A673 (cell line): ENCODE measurements at regions not wholly inside any gene's neighbourhood (a gene's known extent, or its start where the extent isn't known, plus 50 kb on each side); places are given as distances from the start of the nearest gene placed in this dataset.

Source experiments
- BruUV-seq: library from RNA; stranded (reverse); fragments of 400-500 nt; replicated peaks from 2 replicates; lab custom pipeline; 2021; lab: Mats Ljungman, UMichigan
- CTCF ChIA-PET: fragments of 300-600 bp; sonication (Branson Sonifier 250); formaldehyde crosslinking; loops from one replicate; lab custom pipeline; 2022; ENCODE audit warnings: antibody characterized with exemption; lab: Charles Lee
- POLR2A ChIA-PET: fragments of 300-600 bp; sonication (Branson Sonifier 250); formaldehyde crosslinking; loops from one replicate; lab custom pipeline; 2022; ENCODE audit warnings: antibody characterized with exemption; ENCODE audit not compliant: low non-redundant PET; lab: Charles Lee
- DNase-seq: peaks from one replicate; pipeline ENCODE4 v3.0.0-alpha.2; 2015; ENCODE audit warnings: low spot score
- H3K27ac ChIP-seq: fragments of 200-600 bp; sonication (generic); 2 replicates; pipeline ENCODE4 v1.5.1; 2016; ENCODE audit warnings: mixed run types, low read depth, mild to moderate bottlenecking, mixed read lengths, antibody characterized with exemption, low read length; ENCODE audit not compliant: poor library complexity, severe bottlenecking
- H3K27me3 ChIP-seq: fragments of 200-600 bp; sonication (generic); replicated peaks from 2 replicates; pipeline ENCODE4 v1.6.1; 2017; ENCODE audit warnings: mixed run types, low read depth, mild to moderate bottlenecking, mixed read lengths, antibody characterized with exemption, low read length; ENCODE audit not compliant: insufficient read depth, poor library complexity
- H3K36me3 ChIP-seq: fragments of 200-600 bp; sonication (generic); 2 replicates; pipeline ENCODE4 v1.6.1; 2016; ENCODE audit warnings: mixed run types, mild to moderate bottlenecking, mixed read lengths, antibody characterized with exemption, low read length; ENCODE audit not compliant: insufficient read depth, poor library complexity, severe bottlenecking
- H3K4me1 ChIP-seq: fragments of 200-600 bp; sonication (generic); 2 replicates; pipeline ENCODE4 v1.6.1; 2017; ENCODE audit warnings: mixed run types, mild to moderate bottlenecking, mixed read lengths, antibody characterized with exemption, low read length; ENCODE audit not compliant: insufficient read depth, poor library complexity, severe bottlenecking
- H3K4me3 ChIP-seq: fragments of 200-600 bp; sonication (generic); 2 replicates; pipeline ENCODE4 v1.5.1; 2016; ENCODE audit warnings: low read depth, mixed run types, mild to moderate bottlenecking, mixed read lengths, low read length; ENCODE audit not compliant: poor library complexity, severe bottlenecking
- H3K9me3 ChIP-seq: fragments of 200-600 bp; sonication (generic); 2 replicates; pipeline ENCODE4 v1.6.1; 2016; ENCODE audit warnings: mixed run types, low read depth, mild to moderate bottlenecking, mixed read lengths, antibody characterized with exemption, low read length; ENCODE audit not compliant: poor library complexity, severe bottlenecking
- EZH2 ChIP-seq: fragments of 200-600 bp; sonication (generic); IDR thresholded peaks from 2 replicates; pipeline ENCODE4 v1.6.1; 2017; ENCODE audit warnings: borderline replicate concordance, low read depth, mild to moderate bottlenecking, mixed read lengths, antibody characterized with exemption, low read length; ENCODE audit not compliant: poor library complexity, severe bottlenecking
- intact Hi-C: fragments of 100-400 bp; cut with micrococcal nuclease; formaldehyde crosslinking; loops from one replicate; pipeline ENCODE4 v1.10.0; 2022; ENCODE audit not compliant: unreplicated experiment
- TF ChIP-seq, protein P1 (sequence below): fragments of 300-800, 200-600 bp; sonication (generic); conservative IDR thresholded peaks from 2 replicates; pipeline ENCODE4 v1.5.1; 2017; ENCODE audit warnings: low read depth, mild to moderate bottlenecking, antibody characterized with exemption, low read length, moderate library complexity, mixed read lengths

DNA sequence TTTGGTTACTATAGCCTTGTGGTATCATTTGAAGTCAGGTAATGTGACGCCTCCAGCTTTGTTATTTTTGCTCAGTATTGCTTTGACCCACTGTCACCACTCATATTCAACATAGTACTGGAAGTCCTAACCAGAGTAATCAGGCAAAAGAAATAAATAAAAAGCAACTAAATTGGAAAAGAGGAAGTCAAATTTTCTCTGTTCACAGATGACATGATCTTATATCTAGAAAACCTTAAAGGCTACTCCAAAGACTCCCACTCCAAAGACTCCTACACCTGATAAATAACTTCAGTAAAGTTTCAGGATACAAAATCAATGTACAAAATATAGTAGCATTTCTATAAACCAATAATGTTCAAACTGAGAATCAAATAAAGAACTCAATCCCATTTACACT lies 348.6 kb downstream of the CXXC4 start:
- Histone ChIP-seq H3K9me3 (no peaks in the 10 kb centered on the region), H3K4me3 (no peak overlapping the region), H3K27me3 (no peaks in the 10 kb centered on the region), H3K36me3 (no peaks in the 10 kb centered on the region), H3K4me1 (no peaks in the 10 kb centered on the region), H3K27ac (no peak overlapping the region)
- POLR2A ChIA-PET: no interaction called here
- intact Hi-C loops: no loop called here
- no TSS peak for BruUV-seq
- no peak for TF ChIP-seq EZH2
- TF ChIP-seq, protein P1, sequence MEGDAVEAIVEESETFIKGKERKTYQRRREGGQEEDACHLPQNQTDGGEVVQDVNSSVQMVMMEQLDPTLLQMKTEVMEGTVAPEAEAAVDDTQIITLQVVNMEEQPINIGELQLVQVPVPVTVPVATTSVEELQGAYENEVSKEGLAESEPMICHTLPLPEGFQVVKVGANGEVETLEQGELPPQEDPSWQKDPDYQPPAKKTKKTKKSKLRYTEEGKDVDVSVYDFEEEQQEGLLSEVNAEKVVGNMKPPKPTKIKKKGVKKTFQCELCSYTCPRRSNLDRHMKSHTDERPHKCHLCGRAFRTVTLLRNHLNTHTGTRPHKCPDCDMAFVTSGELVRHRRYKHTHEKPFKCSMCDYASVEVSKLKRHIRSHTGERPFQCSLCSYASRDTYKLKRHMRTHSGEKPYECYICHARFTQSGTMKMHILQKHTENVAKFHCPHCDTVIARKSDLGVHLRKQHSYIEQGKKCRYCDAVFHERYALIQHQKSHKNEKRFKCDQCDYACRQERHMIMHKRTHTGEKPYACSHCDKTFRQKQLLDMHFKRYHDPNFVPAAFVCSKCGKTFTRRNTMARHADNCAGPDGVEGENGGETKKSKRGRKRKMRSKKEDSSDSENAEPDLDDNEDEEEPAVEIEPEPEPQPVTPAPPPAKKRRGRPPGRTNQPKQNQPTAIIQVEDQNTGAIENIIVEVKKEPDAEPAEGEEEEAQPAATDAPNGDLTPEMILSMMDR: no peak
- no peak for DNase-seq
- CTCF ChIA-PET: no interaction called here

DNA sequence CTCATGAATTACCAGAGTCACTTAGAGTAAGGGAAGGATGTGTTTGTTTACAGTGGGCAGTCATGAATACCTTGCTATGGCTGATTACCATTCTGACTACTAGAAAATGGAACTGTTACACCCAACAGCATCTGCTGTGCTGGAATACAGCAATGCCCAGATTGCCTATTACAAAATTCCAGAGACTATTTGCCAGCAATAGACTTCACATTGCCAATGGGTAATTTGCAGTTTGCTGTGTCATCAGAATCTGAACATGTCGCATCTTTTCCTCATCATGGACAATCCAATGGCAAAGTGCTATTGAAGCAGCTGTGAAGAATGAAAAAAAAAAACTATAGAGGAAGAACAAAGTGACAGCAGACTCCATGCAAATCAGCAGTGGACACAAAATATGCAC lies 356.6 kb downstream of the CXXC4 start:
- intact Hi-C loops: no loop called here
- no peak overlapping the region for H3K27ac ChIP-seq
- H3K4me3 ChIP-seq: no peak overlapping the region
- ChIA-PET CTCF (no interaction called here), POLR2A (no interaction called here)
- TF ChIP-seq, protein P1: no peak
- TF ChIP-seq EZH2: no peak
- no TSS peak for BruUV-seq
- DNase-seq: no peak
- no peaks in the 10 kb centered on the region for H3K27me3 ChIP-seq
- H3K36me3 ChIP-seq: no peaks in the 10 kb centered on the region
- no peaks in the 10 kb centered on the region for H3K4me1 ChIP-seq
- no peaks in the 10 kb centered on the region for H3K9me3 ChIP-seq

DNA sequence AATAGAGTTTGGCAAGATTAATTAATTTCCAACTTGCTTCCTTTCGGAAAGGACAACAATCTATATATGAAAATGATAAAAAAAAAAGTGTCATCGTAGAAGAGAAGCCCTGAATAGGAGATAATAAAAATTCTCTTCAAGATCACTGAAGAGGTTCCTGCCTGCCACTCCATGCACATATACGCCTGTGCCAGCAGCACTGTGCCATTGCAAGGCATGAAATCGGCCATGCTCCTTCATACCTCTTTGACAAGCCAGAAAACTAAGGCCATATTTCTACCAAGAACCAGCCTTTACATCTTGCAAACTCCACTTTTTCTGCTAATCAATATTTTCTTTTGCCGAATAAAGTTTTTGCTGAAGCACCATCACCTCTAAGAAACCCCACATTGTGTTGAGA lies 365.5 kb downstream of the CXXC4 start:
- POLR2A ChIA-PET: no interaction called here
- Histone ChIP-seq H3K36me3 (no peaks in the 10 kb centered on the region), H3K4me1 (no peaks in the 10 kb centered on the region), H3K4me3 (no peak overlapping the region), H3K27me3 (no peaks in the 10 kb centered on the region), H3K27ac (no peak overlapping the region), H3K9me3 (no peaks in the 10 kb centered on the region)
- no TSS peak for BruUV-seq
- TF ChIP-seq EZH2: no peak
- TF ChIP-seq, protein P1: no peak
- intact Hi-C loops: no loop called here
- CTCF ChIA-PET: interaction anchor here (0.5 kb wide), 1 partner anchor 115 kb away, joined by 5 read pairs; no protein-coding TSS in a partner anchor
- no peak for DNase-seq
